Colon (tissue), 2 donors: ENCODE measurements at regions not wholly inside any gene's neighbourhood (a gene's known extent, or its start where the extent isn't known, plus 50 kb on each side); places are given as distances from the start of the nearest gene placed in this dataset.
"Not testable (repeated sequence)": the region's sequence is repeated elsewhere in the genome, so short reads cannot be mapped to it uniquely, and the experiment has no call there.

Source experiments
- FAIRE-seq: peaks from 2 replicates; lab custom pipeline; 2012; peaks lifted over from hg19 to GRCh38; lab: Jason Lieb, UNC
- donor health status: control.
- donor health status: control.

DNA sequence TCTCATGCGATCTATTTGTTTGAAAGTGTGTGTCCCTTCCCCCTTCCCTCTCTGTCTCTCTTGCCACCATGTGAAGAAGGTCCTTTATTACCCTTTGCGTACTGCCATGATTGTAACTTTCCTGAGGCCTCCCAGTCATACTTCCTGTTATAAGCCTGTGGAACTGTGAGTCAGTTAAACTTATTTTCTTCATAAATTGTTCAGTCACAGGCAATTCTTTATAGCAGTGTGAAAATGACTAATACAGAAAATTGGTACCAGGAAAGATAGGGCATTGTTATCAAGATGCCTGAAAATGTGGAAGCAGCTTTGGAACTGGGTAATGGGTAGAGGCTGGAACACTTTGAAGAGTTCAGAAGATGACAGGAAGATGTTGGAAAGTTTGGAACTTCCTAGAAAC, 743.7 kb upstream of the NECTIN3 start:
- no peak for FAIRE-seq

DNA sequence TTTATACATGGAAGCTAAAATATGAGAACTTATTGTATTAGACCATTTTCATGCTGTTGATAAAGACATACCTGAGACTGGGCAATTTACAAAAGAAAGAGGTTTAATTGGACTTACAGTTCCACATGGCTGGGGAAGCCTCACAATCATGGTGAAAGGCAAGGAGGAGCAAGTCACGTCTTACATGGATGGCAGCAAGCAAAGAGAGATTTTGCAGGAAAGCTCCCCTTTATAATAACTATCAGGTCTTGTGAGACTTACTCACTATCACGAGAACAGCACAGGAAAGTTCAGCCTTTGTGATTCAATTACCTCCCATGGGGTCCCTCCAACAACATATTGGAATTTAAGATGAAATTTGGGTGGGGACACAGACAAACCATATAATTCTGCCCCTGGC, 740.1 kb upstream of the NECTIN3 start:
- FAIRE-seq = not testable (repeated sequence)

DNA sequence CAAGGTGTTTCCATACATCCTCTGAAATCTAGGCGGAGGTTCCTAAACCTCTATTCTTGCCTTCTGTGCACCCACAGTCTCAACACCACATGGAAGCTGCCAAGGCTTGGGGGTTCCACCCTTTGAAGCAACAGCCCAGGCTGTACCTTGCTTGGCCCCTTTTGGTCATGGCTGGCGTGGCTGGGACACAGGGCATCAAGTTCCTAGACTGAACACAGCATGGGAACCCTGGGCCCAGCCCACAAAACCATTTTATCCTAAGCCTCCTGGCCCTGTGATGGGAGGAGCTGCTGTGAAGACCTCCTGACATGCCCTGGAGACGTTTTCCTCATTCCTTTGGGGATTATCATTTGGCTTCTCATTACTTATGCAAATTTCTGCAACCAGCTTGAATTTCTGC, 739.0 kb upstream of the NECTIN3 start:
- FAIRE-seq = no peak

DNA sequence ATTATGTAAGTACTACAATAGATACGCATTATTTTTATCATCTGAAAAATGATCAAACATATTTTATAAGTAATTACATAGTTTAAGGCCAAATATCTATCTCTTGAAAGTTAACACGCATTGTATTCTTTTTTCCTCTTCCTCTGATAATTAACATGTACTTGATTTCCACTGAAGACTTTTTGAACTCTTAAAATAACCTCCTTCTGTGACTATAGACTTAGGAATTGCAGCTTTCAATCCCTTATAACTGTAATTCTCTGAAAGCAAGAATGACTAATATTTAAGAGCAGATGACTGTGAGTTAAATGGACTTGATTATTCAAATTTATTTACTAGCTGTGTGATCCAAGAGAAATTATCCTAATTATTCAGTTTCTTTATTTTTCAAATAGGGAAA, 730.6 kb upstream of the NECTIN3 start:
- no peak for FAIRE-seq

DNA sequence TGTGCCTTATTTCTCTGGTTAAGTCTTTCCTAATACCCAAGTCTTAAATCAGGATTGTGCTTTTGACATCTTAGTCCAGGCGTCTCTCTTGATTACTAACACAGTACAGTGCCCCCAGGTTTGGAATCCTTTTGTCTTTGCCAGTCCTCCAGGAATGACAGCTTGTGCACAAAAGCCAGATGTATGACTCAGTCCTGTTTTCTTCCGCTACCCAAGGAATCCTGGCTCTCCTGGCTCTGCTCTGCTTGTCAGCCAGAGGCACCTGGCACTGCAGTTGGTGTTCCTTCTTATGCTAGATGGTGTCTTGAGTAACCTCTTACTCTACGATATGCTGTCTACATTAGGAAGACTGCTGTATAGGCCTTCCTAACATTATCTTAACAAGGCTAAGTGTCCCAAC, 728.2 kb upstream of the NECTIN3 start:
- FAIRE-seq = no peak

DNA sequence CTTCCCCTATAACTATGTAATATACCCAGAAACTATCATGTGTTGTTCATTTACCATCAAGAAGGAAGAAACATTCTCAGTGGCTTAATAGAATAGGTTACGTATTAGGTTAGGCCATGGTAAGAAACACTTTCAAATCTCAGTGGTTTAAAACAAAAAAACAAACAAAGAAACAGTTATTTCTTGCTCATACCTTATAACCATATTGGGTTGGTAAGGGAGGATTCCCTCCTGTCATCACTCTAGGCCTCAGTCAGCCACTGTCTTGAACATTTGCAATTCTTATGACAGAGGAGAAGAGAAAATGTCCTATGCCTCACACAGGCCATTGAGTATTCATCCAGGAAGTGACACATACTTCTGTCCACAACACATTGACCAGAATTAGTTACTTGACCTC, 727.7 kb upstream of the NECTIN3 start:
- FAIRE-seq = no peak

DNA sequence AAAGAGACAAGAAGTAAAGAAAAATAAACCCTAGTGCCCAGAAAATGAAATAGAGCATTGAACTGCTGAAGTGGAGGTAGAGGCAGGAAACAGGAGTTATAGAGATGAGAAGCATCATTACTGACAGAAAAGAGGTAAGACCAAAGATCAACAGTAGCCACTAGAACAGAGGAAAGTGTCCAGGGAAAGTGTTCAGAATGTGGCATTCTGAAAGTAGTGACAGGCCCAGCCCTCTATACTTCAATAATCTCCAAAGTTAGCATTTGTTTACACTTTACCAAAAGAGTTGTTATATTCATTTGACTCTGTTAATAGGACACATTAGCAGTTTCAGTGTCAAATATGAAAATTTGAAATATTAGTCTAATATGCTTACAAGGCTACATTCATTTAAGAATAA, 727.1 kb upstream of the NECTIN3 start:
- no peak for FAIRE-seq

DNA sequence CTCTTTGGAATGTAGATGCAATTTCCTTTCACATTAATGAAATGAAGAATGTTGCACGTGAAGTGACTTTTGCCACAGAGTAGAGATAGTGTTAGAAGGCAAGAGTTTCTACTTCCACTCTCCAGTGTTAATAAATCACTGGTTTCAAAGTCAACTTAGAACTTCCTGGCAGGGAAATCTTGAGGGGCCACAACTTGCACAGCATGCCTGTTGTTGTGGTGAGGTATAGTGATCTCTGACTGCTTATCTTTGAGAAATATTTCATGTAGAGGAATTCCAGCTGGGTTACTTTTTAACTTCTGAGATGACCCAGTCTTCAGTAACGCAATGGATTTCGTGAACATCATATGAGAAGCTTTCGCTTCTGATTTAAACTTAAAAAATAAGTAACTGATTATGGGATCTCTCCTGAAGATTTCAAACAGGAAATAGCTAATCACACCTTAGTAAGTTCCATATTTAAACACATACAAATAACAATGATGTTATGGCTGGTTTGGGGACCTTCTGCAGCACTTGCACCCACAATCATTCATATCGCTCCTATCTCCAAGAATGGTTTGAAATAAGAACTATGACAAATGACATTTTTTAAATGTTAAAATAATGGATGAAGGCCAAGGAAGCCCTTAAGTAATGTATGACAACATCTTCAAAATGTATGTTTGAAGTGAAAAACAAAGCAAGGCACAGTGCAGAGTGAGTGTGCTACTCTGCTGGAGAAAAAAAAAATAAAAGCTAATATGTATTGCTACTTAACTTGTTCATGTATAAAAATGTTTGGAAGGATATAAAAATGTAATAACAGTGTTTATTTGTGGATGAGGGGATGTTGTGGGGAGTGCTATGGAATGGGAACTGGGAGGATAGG, 726.5 kb upstream of the NECTIN3 start:
- FAIRE-seq = no peak

DNA sequence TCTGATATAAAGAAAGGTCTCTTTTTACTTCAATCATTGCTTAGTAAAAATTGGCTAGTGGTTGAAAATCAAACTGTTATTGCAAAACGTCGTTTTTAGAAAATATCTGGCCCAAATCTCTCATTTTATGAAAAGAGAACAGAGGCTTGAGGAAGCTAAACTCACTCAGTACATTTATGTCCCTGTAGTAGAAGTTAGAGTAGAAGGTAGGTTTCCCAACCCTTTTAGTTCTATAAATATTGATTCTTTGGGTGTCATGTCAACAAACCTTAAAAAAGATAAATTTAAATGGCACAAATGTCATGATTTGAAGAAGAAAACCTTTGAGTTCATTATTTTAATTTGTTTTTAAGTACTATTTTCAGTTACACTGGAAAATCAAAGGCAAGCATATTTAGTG, 722.3 kb upstream of the NECTIN3 start:
- FAIRE-seq = no peak

DNA sequence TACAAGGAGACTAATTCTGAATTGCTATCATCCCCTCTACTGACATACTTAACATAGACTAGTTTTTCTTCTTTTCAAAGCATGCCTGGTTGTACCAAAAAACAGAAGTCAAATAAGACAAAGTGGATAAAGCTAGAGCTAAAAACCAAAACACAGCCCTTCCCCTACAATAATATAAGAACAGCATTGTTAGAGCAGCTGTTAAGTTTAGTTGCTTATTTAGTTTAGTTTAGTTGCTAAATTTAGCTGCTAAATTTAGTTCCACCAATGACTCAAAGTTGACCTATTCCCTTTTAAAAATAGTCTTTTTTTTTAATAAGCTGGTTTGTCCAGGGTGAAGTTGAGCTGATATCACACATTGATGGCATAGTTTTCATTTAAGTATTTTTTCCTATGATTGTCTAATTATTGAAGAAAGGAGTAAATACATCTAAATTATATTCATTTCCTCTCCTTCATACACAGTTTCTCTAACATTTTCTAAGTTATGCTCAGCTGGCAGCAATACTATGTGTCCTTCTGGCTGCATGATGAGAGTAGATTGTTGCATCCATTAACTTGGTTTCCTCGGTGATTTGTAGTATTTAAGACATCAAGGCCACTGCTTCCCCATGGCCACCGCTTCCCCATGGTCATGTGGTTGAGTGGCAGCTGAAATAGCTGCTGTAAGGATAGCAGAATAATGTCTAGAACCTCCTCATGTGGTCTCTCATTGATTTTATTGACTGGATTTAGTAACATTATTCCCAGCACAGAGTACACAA, 718.6 kb upstream of the NECTIN3 start:
- no peak for FAIRE-seq

DNA sequence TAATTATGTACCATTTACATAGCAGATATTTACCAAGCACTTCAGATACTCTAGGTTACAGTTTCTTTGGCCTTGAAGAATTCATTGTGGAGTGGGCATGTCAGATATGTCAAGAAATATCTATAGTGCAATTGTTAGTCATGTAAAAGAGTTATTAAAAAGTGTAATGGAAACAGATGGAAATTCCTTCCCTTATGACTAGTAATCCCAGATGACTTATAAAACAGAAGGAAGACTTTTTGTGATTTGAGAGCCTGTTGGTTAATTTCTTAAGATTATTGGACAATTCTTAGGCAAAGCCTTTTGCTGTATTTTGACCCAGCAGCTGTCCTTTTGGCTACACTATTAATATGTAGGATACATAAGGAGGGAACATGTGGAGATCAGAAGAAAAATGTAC, 708.9 kb upstream of the NECTIN3 start:
- FAIRE-seq = no peak

DNA sequence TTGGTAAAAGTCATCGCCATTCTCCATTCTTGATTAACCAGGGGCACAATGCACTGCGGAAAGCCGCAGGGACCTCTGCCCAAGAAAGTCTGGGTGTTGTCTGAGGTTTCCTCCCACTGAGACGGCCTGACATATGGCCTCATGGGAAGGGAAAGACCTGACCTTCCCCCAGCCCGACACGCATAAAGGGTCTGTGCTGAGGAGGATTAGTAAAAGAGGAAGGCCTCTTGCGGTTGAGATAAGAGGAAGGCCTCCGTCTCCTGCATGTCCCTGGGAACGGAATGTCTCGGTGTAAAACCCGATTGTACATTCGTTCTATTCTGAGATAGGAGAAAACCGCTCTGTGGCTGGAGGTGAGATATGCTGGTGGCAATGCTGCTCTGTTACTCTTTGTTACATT, 704.3 kb upstream of the NECTIN3 start:
- not testable (repeated sequence) for FAIRE-seq

DNA sequence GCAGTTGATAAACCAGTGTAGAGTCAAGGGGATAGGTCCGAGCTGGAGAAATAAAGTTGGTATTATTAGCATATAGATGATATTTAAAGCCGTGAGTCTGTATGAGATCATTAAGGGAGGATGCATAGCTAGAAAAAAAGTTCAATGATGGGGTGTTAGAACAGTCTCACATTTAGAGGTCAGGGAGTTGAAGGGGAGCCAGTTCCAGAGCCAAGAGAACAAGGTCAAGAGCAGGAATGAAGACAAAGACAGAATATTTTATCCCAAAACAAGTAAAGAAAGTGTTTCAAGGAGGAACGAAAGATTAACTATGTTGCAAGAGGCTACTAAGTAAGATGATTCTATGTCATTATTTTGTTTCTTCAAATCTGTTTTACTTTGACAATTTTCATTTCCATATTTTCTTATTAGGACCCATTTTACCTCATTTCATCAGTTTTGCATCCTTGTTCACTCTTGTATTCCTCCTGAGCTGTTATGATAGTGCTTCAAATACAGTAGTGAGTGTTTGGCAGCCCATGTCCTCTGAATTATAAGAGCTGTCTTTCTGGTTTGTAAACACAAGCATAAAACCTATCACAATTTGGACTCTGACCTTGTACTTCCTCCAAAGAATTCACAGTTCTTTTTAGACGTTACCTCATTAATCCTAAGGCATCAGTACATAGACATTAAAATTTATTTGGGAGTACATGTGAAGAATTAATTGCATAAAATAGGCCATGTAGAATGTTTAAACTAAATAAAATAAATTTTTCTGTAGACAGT, 695.7 kb upstream of the NECTIN3 start:
- FAIRE-seq = no peak

DNA sequence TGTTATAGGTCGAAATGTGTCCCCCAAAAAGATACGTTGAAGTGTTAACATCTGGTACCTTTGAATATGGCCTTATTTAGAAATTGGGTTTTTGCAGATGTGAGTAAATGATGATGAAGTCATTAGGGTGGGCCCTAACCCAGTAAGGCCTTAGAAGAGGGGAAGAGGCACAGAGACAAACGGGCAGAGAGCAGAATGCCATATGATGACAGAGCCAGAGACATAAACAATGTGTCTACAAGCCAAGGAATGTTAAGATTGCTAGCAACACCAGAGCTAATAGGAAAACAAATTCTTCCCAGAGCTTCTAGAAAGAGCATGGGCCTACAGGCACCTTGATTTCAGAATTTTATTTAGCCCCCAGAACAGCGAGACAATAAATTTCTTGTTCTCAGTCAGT, 693.1 kb upstream of the NECTIN3 start:
- FAIRE-seq = no peak

DNA sequence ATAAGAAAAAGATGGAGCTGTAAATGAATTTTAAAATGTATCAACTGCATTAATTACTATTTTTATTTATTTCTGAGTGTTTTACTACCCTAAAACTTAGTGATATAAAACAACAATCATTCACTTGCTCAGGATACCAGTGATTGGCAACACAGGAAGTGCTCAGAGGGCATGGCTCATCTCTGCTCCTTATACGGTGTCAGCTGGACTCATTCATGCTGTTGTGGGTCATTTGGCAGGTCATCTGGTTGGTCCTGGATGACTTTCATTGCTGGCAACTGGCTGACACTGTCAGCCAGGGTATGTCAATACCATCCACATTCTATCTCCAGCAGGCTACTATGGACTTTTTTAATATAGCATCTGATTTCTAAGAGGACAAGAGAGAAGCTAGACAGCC, 689.6 kb upstream of the NECTIN3 start:
- FAIRE-seq = no peak

DNA sequence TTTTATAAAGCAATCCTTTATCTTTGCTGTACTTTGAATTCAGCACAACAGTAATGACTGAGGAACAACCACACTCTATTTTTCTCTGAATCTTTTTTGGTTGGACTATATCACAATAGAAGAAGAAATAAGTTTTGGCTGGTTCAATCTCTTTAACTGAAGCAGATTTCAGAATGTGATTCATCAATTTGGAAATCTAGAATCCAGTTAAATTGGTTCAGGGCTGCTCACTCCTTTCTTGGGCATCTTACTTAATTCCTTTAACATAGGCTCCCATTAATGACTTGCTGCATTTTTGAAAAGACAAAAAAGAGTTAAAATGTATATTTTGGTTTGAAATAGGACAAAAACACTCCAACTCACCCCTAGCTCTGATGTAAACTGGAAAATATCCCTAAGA, 688.3 kb upstream of the NECTIN3 start:
- FAIRE-seq = no peak

DNA sequence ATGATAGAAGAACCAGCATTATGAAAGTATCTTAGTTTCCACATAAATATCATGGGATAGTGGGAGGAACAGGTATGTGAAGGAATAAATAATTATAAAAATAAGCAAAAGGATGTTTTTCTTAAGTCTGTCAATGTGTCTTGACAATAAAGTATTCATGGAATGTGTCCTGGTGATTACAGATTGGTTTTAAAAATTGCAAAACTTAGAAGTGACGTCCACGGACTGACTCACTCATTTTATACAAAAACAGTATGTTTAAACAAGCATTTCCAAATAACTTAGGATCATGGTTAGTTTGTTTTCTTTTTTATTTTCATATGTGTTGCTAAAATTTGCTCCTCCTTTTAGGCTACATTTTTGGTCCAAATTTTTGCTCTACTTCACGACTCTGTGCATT, 687.0 kb upstream of the NECTIN3 start:
- no peak for FAIRE-seq

DNA sequence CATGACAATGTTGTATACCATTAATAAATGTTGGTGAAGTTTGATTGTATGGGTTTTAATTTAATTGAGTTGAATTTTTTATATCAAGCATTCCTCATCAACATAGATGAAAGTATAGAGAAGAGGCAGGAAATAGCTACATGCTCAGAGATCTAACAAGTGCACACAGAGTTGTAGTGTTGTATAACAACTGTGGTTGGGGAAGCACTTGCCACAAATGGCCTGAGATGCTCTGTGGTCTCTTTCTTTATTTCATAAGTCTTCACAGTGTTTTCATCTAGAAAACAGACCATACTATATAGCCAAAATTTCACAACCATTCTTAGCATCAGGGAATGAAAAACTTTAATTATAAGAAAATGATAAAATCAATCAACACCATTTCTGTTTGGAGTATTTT, 682.6 kb upstream of the NECTIN3 start:
- no peak for FAIRE-seq

DNA sequence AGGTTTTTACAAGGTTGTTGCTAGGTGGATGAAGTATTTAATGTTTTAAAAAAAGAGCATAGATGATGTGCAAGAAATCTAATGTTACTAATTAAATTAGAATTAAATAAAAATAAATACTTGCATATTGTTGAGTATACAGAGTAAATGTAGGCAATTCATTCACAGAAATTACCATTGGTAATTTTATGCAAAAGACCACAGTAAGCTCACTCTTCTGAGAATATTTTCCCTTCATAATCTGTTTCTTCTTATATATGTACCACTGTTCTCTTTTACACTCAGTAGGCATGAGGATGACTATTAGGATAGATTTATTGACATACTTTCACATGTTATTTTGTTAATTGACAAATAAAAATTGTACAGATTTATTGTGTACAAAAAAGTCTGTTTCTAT, 681.2 kb upstream of the NECTIN3 start:
- no peak for FAIRE-seq

DNA sequence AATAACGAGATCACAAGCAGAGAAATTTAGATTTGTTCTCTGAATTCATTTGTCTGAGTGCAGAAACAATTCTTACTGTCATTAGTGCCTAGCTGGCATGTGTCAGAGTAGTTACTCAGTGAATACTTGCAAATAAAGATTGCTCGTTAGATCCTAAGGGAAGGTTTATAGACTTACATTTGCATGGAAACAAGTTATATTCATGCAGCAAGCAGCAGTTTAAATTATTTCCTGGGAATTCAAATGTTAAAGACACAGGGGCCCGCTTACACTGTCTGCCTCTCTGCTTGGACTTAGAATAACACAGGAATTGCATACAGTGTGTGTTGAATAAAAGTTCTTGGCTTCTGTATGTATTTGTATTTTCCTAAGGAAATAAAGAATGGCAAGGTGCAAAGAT, 680.6 kb upstream of the NECTIN3 start:
- no peak for FAIRE-seq

DNA sequence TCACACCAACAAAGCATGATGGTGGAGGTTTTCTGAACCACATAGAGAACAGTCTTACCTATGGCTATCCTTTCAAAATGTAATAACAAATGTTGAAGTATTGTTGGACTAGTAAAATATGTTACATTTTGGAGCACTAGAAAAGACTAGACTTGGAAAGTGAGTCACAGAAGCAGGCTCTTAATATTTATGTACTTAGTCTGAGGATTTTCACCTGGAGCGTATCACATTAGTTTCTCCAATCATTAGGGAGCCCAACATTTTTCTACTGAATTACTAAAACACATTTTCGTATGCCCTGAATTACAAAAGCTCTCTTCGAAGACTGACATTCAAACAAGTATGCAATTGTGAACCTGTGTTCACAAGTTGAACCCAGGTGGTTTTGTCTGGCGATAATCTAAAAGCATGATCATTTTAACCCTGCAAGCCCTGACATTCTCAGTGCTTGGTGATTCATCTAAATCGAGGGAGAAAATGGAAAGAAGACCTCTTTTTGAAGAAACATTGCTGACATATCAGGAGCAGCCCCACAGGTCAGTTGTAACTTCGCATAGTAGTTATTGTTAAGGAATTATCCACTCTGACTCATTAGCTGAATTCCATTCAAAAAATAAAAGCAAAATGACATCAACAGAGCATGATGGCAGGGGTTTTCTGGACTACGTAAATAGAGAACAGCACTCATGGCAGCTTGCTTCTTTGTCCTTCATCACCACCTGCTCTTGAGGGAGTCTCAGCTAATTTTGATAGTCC, 679.8 kb upstream of the NECTIN3 start:
- FAIRE-seq = no peak

DNA sequence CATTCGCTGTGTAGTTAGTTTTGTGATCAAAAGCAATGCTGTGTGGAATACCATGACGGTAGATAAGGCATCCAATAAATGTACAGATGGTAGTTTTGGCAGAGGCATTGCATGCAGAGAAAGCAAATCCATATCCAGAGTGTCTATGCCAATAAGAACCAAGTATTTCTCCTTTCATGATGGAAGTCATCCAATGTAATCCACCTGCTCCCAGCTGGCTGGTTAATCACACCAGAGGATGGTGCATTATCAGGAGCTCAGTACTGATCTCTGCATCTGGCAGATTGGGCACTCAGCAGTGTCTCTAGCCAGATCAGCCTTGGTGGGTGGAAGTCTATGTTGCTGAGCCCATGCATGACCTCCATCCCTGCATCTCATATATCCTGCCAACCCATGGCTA, 677.7 kb upstream of the NECTIN3 start:
- FAIRE-seq = no peak
